ENCODE measurements at regions not wholly inside any gene's neighbourhood (a gene's known extent, or its start where the extent isn't known, plus 50 kb on each side); places are given as distances from the start of the nearest gene placed in this dataset.

DNA sequence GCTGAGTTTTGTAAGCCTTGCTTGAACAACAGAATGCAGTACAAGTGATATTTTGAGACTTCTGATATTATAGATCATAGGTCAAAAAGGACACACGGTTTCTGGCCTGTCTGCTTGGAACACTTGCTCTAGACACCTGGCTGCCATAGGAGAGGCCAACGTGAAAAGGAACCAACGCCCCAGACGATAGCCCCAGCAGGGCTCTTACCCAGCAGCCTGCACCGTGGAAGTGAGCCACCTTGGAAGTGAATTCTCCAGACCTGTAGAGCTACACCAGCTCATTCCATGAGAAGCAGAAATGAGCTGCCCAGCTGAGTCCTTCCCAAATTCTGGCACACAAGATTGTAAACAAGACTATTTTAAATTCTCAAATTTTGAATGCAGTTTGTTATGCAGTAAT is 323.1 kb downstream of the FBXO8 start:
- Histone ChIP-seq H3K4me1 (peaks cover 0 to 2% (median 0%) of the 10 kb centered on the region in 12 donors), H3K9me3 (no peaks in the 10 kb centered on the region), H3K27me3 (no peaks in the 10 kb centered on the region), H3K4me3 (no peak overlapping the region), H3K27ac (no peak overlapping the region), H3K36me3 (no peaks in the 10 kb centered on the region)
- 23 to 52% (median 41%) methylated on average over 5 of the region's 5 CpGs for WGBS, 4 donors
- intact Hi-C loops (cut with DNase I): no loop called here
- TF ChIP-seq, protein P1, sequence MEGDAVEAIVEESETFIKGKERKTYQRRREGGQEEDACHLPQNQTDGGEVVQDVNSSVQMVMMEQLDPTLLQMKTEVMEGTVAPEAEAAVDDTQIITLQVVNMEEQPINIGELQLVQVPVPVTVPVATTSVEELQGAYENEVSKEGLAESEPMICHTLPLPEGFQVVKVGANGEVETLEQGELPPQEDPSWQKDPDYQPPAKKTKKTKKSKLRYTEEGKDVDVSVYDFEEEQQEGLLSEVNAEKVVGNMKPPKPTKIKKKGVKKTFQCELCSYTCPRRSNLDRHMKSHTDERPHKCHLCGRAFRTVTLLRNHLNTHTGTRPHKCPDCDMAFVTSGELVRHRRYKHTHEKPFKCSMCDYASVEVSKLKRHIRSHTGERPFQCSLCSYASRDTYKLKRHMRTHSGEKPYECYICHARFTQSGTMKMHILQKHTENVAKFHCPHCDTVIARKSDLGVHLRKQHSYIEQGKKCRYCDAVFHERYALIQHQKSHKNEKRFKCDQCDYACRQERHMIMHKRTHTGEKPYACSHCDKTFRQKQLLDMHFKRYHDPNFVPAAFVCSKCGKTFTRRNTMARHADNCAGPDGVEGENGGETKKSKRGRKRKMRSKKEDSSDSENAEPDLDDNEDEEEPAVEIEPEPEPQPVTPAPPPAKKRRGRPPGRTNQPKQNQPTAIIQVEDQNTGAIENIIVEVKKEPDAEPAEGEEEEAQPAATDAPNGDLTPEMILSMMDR (IDR thresholded peaks at IDR 0.05): no peak
- TF ChIP-seq POLR2A (IDR thresholded peaks at IDR 0.05): no peak
- no peak for ATAC-seq
- no peak for DNase-seq

DNA sequence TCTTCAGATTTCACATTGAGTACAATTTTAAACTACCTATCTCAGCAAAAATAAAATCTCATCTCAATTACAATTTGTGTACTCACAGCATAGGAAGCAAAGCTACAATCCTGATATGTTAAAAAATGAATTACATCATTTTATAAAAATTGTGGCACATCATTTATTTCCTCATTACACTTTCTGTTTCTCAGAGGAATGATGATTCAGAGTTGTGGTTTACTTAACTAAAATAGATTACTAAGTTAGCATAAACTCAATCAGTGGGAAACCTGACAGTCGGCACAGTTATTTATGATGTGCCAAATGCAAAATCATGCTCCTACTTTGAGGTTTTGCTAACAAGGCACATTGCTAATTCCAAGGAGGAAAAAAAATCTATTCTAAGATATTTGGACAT is 325.0 kb downstream of the FBXO8 start:
- TF ChIP-seq POLR2A (IDR thresholded peaks at IDR 0.05): no peak
- TF ChIP-seq, protein P1 (IDR thresholded peaks at IDR 0.05): no peak
- intact Hi-C loops (cut with DNase I): no loop called here
- 0 to 72% (median 2%) methylated on average over 1 of the region's 1 CpG for WGBS, 4 donors
- Histone ChIP-seq H3K36me3 (no peaks in the 10 kb centered on the region), H3K27ac (no peak overlapping the region), H3K4me3 (no peak overlapping the region), H3K9me3 (no peaks in the 10 kb centered on the region), H3K4me1 (peaks cover 0 to 2% (median 0%) of the 10 kb centered on the region in 12 donors), H3K27me3 (no peaks in the 10 kb centered on the region)
- DNase-seq (no peak), ATAC-seq (no peak)

DNA sequence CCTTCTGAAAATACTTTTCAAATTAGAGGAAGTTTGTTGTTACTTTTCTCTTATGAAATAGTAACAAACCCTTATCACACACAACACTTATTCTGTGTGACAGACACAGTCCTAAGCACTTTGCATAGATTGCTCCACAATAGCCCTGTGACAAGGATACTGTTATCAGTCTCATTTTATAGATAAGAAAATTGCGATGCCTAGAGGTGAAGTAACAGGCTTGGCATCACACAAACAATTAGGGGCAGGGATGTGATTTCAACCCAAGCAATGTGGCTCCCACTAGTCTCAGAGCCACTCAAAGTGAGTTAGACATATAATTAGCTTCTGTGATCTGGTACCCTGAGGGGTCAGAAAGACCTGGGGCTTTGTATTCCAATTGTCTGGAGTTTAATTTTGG is 339.9 kb downstream of the FBXO8 start:
- ATAC-seq: peak in 2 of 4 donors; percentile 81 to 82
- DNase-seq: no peak
- H3K9me3 ChIP-seq: no peaks in the 10 kb centered on the region
- H3K27me3 ChIP-seq: no peaks in the 10 kb centered on the region
- no peaks in the 10 kb centered on the region for H3K36me3 ChIP-seq
- H3K27ac ChIP-seq: no peak overlapping the region
- H3K4me3 ChIP-seq: no peak overlapping the region
- H3K4me1 ChIP-seq: peaks cover 0 to 4% (median 0%) of the 10 kb centered on the region in 12 donors
- WGBS, 4 donors: 11 to 27% (median 20%) methylated on average over 1 of the region's 1 CpG
- TF ChIP-seq POLR2A (IDR thresholded peaks at IDR 0.05): no peak
- TF ChIP-seq, protein P1 (IDR thresholded peaks at IDR 0.05): no peak
- intact Hi-C loops (cut with DNase I): no loop called here

DNA sequence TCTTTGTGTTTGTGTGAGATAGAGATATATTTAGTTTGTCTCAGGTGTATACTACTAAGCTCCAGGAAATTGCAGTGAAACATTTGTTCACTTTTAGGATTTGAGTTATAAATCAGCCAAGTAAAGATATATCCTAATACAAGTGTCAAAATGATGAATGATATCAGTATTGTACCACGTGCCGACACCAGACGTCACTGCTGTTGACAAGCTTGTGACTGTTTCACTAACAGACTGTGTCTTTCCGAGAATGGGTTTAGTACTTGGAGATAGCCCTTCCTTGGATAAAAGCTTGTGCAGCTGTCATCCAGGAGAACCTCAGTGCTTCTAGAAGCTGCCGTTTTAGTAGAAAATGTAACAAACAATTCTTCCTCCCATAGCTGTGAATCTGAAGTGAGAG is 343.3 kb downstream of the FBXO8 start:
- Histone ChIP-seq H3K4me1 (peaks cover 0 to 4% (median 0%) of the 10 kb centered on the region in 12 donors), H3K27me3 (no peaks in the 10 kb centered on the region), H3K4me3 (no peak overlapping the region), H3K36me3 (no peaks in the 10 kb centered on the region), H3K27ac (no peak overlapping the region), H3K9me3 (no peaks in the 10 kb centered on the region)
- intact Hi-C loops (cut with DNase I): no loop called here
- DNase-seq (no peak), ATAC-seq (peak in 2 of 4 donors; percentile 50 to 52)
- TF ChIP-seq POLR2A (IDR thresholded peaks at IDR 0.05): no peak
- TF ChIP-seq, protein P1 (IDR thresholded peaks at IDR 0.05): no peak
- 17 to 21% (median 20%) methylated on average over 5 of the region's 5 CpGs for WGBS, 4 donors

Measured in heart left ventricle (tissue), 16 donors.